SK-N-DZ (cell line): ENCODE measurements at regions not wholly inside any gene's neighbourhood (a gene's known extent, or its start where the extent isn't known, plus 50 kb on each side); places are given as distances from the start of the nearest gene placed in this dataset.
"Not testable (repeated sequence)": the region's sequence is repeated elsewhere in the genome, so short reads cannot be mapped to it uniquely, and the experiment has no call there.

Experiments used
- DNase-seq: peaks from one replicate; pipeline ENCODE4 v3.0.0-alpha.2; 2015; ENCODE audit warnings: low spot score

DNA sequence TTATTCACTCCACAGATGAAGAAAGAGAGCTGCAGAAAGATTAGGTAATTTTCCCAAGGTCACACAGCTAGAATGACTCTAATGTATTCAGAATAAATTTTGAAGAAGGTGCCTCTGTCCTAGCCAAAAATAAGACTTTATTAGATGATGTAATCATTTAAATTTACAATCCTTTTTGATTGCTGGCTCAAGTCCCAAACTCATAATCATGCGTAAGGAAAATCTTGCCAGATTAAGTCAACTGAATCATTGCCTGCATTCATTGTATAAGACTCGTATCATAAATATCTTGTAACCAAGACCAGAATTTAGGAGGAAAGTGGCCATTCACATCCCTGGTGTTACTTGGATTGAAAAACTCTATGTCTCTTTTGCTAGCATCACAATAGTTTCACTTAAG lies 53.1 kb upstream of the STK39 start:
- DNase-seq, result no peak

DNA sequence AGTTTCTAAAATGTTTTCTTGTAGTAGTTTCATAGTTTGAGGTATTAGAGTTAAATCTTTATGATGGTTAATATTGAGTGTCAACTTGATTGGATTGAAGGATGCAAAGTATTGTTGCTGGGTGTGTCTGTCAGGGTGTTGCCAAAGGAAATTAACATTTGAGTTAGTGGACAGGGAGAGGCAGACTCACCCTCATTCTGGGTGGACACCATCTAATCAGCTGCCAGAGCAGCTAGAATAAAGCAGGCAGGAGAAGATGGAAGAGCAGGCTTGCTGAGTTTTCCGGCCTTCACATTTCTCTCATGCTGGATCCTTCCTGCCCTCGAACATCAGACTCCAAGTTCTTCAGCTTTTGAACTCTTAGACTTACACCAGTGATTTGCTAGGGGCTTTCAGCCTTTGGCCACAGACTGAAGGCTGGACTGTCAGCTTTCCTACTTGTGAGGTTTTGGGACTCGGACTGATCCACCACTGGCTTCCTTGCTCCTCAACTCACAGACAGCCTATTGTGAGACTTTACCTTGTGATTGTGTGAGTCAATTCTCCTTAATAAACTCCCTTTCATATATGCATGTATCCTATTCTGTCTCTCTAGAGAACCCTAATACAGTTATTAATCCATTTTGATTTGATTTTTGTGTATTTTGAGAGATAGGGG lies 56.8 kb upstream of the STK39 start:
- DNase-seq, result no peak

DNA sequence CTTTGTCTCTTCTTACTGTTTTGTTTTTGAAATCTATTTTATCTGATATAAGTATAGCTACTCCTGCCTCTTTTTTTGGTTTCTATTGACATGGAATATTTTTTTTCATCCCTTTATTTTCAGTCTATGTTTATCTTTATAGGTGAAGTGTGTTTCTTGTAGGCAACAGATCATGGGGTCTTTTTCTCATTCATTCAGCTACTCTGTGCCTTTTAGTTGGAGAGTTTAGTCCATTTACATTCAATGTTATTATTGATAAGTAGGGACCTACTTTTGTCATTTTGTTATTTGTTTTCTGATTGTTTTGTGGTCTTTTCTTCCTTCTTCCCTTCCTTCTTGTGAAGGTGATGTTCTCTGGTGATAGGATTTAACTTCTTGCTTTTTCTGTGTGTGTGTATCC lies 60.0 kb upstream of the STK39 start:
- DNase-seq, result no peak

DNA sequence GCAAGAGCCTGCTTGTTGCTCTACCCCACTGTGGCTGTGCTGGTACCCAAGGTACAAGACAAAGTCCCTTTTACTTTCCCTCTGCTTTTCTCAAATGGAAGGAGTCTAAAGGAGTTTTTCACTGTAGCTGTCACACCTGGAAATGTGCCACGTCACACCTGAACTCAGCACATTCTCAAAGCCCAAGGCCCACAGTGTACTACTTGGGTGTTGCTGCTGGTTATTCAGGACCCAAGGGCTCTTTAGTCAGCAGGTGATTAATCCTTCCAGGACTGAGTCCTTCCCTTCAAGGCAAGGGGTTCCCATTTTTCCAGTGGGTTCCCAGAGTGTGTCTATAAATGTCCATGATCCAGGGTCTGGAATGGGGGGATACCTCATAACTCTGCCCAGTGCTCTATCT lies 63.2 kb upstream of the STK39 start:
- no peak for DNase-seq

DNA sequence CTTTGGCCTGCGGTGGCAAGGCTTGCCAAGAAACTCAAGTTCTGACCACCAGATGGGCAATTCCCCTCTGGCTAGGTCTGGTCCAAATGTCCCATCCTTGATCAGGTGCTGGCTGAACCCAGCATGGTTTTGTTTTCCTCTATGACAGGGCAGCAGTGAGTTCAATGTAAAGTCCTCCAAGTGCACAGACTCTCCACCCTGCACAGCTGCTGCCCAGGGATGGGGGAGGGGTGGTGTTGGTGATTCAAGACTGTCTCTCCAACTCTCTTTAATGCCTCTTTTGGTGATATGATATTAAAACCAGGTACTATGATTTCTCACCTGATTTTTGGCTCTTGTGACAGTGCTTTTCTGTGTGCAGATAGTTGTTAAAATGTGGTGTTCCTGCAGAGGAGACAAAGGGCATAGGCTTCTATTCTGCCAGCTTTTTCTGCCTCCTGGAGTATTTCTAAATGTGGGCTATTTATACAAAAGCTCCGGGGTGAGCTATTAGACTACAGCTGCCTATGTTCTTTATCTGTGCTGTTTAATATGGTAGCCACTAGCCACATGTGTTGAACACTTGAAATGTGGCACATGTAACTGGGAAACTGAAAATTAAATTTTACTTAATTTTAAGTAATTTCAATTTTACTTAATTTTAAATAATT lies 64.0 kb upstream of the STK39 start:
- DNase-seq, result no peak

DNA sequence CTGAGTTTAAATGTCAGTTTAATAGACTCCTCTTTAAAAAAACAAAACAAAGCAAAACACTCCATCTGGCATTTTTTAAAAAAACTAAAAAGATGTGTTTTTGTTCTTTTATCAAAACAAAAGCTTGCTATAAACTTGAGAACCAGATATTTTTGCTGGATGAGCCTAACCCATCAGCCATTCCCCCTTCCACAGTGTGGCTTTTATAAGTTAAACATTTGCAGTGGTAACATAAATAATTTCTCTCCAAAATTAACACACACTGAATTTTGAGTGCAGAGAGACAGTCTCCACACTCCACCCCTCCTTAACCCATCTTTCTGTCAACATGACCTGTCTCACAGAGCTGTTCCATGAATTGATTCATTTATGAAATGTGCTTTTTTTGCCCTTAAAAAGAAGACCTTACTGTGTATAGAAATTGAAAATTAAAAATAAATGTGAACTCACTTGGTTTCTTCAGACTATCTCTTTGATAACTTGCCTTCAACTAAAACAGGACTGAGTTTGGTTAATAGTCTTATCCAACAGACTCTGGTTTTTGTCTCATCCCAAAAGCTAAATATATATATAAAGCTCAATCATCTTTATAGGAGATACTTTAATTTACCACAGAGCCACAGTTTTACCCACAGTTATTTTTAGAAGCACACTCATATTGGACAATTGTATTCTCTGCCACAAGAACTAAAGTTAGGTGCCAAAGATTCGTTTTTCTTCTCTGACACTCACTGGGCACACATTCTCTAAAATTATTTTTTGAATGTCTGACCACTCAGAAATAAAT lies 64.8 kb upstream of the STK39 start:
- no peak for DNase-seq

DNA sequence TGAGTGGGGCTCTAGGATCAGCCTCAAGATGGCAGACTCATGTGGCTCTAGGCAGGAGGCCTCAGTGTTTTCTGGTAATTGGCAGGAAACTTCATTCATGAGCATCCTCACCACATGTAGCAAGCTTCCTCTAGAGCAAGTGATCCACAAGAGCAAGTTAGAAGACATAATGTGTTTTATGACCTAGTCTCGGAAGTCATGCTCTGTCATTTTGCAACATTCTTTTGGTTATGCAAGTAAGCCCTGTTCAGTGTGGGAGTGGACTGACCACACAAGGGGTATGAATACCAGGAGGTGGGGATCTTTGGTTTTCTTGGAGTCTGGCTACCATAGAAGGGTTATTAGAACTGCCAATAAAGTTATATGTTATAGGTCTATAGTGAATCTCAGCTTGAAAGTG lies 66.8 kb upstream of the STK39 start:
- no peak for DNase-seq

DNA sequence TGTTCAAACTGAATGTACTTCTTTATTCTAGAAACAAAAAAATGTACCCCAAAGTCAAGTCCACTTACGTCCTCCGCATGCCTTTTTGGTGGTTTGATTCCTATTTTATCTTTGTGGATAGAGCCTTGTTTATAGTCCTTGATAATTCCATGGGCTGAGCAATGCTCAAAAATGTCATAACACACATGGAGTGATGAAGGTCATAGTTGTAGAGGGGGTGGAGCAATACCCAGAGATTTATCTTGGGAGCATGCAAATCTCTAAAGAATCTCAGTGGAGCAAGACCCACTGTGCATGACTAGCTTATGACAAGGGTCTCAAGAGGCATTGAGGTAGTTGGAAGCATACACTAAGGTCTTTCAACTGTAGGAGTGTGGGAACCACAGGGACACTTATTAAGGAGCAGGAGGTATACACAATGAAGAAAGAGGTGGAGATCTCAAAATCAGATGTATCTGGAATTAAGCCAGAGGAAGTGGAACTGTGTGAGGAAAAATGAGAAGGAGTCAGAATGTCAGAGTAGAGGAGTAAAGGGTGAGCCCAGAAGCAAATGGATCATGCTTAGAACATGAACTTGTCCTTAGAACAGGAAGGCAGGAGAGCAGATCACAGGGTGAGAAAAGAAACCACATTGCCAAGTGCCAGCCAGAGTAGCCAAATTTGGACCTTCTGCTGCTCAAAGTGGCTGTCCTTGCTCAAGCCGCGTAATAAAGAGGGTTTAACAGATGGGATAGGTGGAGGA lies 68.1 kb upstream of the STK39 start:
- DNase-seq, result no peak

DNA sequence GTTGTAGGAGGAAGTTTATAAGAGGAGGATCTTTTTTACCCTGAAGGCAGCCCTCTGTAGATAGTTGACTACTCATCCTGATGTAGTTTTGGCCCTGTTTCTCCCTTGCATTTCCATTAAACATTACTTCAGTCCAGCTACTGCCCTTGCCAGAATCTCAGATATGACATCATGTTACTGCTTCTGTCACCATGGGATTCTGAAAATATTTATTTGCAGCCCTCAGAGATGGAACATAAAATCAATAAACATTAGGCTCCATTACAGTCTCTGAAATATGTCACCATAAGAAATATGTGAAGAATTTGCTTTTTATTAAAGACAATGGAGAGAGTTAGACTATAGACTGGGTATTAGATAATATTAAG lies 68.7 kb upstream of the STK39 start:
- no peak for DNase-seq

DNA sequence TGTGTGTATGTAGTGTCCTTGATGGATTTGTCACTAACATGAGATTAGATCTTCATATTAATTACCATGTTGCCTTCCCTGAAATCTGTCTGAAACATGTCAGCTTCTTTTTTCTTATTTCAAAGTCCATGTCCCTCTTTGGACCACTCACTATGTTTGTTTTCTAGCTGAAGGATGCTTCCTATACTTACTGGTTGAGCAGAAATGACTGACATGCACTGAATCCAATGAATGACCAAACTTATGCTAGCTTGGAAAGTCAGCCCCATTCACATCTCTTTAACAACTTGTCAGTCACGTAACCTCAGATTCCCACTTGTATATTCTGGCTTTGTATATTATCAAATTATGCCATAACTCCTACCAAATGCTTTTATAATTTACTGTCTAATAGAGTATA lies 69.9 kb upstream of the STK39 start:
- DNase-seq, result no peak

DNA sequence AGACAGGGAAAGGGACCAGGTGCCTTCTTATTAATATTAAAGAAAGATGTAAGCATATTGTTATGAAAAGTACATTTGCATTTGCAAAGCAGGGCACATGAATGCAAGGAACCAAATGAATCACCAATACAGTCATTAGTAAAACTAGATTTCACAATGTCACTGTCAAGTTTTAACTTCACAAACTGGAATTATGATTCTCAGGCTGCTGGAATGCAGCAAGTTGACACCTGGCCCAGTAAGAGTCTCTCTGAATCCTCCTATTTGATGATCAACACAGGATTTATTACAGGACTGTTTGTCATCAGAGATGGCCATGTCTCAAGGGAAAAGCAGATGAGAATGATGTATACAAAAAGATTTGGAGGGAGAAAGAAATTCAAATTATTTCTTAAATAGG lies 72.9 kb upstream of the STK39 start:
- no peak for DNase-seq

DNA sequence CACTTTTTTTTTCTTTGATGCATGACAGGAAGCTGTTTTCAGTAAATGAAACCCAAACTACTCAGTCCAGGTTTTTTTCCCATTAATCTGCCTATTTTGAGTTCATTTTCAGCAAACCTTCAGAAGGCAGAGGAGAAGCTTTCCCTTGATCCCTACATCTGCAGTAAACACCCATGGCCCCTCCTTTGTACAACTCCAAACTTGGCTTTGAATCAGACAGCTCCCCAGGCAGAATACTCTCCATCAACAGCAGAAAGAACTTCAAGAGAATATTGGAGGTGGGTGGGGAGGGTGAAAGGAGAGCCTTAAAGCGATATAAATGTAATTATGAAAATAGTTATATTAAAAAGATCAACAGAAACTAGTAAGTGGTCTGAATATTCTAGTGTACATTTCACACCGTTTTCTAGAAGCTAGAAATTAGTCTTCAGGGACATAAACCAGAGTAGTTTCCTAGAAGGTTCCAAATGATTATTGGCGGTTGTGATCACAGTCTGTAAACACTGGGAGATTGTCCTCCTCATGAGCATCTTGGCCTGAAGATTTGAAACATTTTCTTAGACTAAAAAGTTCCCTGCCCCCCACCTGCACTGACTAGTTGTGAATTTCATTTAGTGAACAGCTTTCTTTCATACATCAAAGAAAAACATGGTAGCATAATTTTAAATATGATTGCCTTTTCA lies 75.1 kb upstream of the STK39 start:
- no peak for DNase-seq

DNA sequence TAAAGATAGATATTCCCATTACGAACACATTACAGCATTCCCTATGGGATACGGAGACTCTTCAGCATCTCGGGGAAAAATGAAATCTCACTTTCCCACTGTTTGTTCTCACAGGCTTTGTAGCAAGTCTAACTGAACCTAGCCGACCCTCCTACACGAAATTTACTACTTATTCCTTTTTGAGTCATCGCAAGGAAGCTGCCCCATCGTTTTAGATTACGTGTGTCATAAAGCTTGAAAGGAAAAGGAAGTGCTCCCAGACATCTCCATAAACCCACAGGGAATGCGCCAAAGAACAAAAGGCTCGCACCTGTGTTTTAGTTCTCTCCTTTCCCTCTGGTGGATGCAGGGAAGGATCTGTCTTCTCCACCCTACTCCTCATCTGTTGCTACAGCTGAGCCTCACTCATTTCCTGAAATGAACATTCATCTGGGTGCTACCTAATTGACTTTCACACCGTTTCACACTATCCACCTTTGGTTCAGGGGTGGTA lies 76.2 kb upstream of the STK39 start:
- DNase-seq, result no peak

DNA sequence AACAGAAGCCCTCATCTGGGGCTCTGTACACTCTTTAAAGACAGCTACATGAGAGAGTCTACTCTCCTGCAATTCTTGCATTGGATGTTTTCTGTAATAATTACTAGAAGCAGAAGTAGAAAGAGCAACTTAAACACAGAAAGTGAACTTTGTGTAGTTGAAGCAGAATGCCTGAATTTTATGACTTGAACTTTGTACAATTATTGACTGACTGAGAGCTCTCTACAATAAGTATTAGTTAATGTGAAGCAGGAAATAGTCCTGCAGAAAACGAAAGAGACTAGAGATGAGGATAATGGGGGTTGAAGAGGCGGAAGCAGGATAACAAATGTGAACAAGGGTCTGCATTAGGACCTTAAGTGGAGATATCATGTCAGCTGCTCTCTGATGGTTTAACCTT lies 79.2 kb upstream of the STK39 start:
- no peak for DNase-seq

DNA sequence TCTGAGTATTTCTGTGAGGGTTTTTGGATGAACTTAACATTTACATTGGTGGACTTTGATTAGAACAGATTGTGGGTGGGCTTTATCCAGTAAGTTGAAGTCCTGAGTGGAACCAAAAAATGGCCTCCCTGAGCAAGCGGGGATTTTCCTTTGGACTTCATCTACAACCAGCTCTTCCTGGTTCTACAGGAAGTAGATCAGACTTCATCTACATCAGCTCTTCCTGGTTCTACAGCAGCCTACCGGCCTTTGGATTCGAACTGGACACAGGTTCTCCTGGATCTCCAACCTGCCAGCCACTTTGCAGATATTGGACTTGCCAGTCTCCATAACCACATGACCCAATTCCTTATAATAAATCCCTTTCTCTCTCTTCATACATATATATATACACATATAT lies 79.9 kb upstream of the STK39 start:
- DNase-seq, result no peak

DNA sequence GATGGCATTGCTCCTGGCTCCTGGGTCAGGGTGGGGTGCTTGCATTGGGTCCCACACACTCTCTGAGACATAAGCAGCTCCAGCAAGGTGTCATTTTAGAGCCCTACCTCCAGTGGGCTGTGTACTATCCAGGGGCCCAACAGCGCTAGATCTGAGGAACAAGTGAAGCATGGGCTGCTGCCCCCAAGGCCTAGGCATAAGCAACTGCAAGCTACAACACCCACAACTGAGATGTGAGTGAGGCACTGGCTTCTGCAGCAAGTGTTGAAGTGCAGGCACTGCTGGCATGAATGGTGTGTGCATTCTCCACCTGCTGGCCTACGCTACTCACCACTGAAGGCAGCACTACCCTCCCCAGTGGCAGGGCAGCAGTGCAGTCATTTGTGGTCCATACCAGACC lies 81.0 kb upstream of the STK39 start:
- no peak for DNase-seq

DNA sequence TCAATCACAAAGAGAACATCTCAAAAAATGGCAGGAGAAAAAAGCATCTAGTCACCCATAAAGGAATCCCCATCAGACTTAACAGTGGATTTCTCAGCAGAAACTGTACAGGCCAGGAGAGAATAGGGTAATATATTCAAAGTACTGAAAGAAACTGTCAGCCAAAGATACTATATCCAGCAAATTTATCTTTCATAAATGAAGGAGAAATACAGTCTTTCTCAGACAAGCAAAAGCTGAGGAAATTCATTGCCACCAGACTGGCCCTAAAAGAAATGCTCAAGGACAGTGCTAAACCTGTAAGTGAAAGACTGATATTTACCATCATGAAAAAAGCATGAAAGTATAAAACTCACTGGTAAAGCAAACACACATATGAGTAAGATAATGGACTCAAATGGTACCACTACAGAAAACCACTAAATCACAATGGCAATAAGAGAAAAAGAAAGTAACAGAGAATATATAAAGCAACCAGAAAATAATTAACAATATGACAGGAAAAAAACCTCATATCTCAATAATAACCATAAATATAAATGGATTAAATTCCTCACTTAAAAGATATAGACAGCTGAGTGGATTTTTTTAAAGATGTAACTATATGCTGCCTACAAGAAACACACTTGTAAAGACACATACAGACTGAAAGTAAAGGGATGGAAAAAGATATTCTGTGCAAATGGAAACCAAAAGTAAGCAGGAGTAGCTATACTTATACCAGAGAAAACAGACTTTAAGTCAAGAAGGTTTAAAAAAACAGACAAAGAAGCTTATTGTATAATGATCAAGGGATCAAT lies 83.4 kb upstream of the STK39 start:
- DNase-seq, result no peak

DNA sequence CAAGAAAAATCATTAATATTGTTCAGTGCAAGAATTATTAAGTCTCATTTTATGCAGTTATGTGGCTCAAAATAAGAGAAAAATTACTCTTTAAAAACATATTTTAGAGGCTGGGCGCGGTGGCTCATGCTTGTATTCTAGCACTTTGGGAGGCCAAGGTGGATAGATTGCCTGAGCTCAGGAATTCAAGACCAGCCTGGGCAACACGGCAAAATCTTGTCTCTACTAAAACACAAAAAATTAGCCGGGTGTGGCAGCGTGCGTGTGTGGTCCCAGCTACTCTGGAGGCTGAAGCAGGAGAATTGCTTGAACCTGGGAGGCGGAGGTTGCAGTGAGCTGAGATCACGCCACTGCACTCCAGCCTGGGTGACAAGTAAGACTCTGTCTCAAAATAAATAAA lies 87.9 kb upstream of the STK39 start:
- DNase-seq, result not testable (repeated sequence)

DNA sequence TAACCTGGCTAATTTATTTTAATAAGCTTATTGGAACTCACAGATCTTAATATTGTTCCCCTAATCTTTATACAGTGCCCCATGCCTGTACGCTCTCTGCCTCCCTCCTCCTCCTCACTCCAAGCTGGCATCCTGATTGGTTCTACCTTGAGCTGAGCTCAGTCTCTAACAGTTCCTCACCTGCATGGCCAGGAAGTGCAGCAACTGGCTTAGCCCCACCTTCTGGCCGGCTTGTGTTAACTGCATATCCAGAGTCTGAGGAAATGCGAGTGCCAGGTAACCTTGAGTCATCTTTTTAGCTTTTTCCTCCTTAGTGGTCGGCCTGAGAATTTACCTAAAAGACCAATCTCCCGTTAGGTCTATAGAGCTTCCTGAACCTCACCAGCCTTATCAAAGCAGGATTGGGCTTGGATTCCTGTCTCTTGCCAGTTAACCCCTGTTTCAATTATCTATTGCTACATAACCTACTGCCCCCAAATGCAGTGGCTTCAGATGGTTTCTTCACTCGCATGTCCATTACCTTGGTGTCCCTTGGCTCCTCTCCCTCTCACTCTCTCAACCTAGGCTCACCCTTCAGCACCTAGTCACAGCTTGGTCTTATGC lies 89.5 kb upstream of the STK39 start:
- peak; percentile 22 for DNase-seq

DNA sequence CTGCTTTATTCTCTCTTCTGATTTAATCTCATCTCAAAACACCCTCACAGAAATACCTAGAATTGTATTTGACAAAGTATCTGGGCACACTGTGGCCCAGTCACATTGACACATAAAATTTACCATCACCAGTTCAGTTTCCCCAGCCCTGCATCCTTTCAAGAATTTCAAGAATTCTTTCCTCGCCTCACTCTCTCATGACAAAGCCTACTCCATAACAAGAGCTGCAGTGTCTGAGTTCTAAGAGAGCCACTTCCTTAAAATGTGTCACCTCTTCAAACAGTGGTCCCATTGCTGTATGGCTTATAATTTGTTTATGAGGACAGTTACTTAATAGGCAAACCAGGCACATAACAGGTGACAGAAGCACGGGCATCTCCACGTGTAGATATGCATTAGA lies 90.9 kb upstream of the STK39 start:
- no peak for DNase-seq
